Astrocyte of the cerebellum (primary cell): ENCODE measurements at regions not wholly inside any gene's neighbourhood (a gene's known extent, or its start where the extent isn't known, plus 50 kb on each side); places are given as distances from the start of the nearest gene placed in this dataset.

Source experiments
- DNase-seq: peaks from one replicate; pipeline ENCODE4 v3.0.0-alpha.2; 2011; ENCODE audit warnings: low read depth
- H3K4me3 ChIP-seq: 2 replicates; pipeline ENCODE4 v1.5.1; 2011; ENCODE audit warnings: mild to moderate bottlenecking, low read depth, low read length, moderate library complexity
- CTCF ChIP-seq: IDR thresholded peaks from 2 replicates; pipeline ENCODE4 v1.5.1; 2012; ENCODE audit warnings: low read length, low read depth, moderate library complexity, mild to moderate bottlenecking; ENCODE audit errors: missing control alignments
- in situ Hi-C: cut with HindIII; loops from 2 replicates; pipeline ENCODE4 v1.10.0; 2017; ENCODE audit warnings: low sequenced_read_pairs

GRCh38 chr20:22288957-22289356, 295.4 kb downstream of the FOXA2 start:
- TF ChIP-seq CTCF: no peak
- no peak for DNase-seq
- no peak overlapping the region for H3K4me3 ChIP-seq
- in situ Hi-C loops: no loop called here

DNA sequence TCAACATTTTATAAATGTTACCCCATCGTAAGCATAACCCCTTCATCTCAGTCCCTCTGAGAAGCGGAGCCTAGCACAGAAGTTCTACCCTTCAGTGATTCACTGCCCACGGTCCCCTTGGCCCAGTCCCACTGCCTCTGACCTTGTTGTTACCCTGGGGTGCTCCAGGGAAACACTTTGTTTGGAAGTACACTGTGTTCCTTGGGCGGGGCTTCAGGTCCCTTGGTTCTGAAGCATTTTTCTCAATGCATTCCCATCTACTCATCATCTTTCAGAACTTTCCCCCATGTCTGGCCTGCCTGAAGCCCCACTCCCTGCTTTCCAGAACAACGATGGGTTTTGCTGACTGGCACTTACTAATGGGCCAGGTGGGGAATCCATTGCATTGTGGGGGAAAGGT, 296.2 kb downstream of the FOXA2 start:
- in situ Hi-C loops: no loop called here
- DNase-seq: no peak
- no peak for TF ChIP-seq CTCF
- H3K4me3 ChIP-seq: no peak overlapping the region

- DNase-seq: no peak
Observed at GRCh38 chr20:22285555-22285954, 298.8 kb downstream of the FOXA2 start.

DNA sequence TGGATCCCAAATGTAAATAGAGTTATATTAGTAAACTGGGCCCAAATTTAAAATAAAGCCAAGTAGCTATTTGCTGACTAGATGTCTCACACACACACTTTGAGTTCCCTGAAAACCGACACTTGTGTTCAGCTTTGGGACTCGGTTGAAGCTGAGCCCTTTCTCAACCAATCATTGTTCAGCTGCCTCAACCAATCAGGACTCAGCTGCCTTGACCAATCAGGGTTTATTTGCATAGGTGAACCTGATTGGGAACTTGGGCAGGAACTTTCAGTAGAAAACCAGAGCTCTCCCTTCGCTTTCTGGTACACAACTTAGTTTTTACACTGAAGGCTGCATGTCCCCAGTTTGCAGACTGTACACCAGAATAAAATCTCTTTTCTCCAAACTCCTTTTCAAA, 301.7 kb downstream of the FOXA2 start:
- no peak for DNase-seq
- TF ChIP-seq CTCF: no peak
- no peak overlapping the region for H3K4me3 ChIP-seq
- in situ Hi-C loops: no loop called here

More at GRCh38 chr20:22285555-22285954, 298.8 kb downstream of the FOXA2 start:
- no peak for TF ChIP-seq CTCF
- in situ Hi-C loops: no loop called here
- no peak overlapping the region for H3K4me3 ChIP-seq

- no peak overlapping the region for H3K4me3 ChIP-seq
- in situ Hi-C loops: no loop called here
- TF ChIP-seq CTCF: no peak
- no peak for DNase-seq
Observed at GRCh38 chr20:22274330-22274729, 310.0 kb downstream of the FOXA2 start.

- no peak for DNase-seq
- no peak overlapping the region for H3K4me3 ChIP-seq
- in situ Hi-C loops: no loop called here
- TF ChIP-seq CTCF: no peak
Observed at GRCh38 chr20:22268675-22269074, 315.7 kb downstream of the FOXA2 start.

- DNase-seq: no peak
- no peak overlapping the region for H3K4me3 ChIP-seq
- in situ Hi-C loops: no loop called here
- TF ChIP-seq CTCF: no peak
Observed at GRCh38 chr20:22264917-22265316, 319.5 kb downstream of the FOXA2 start.
